ENCODE measurements at regions not wholly inside any gene's neighbourhood (a gene's known extent, or its start where the extent isn't known, plus 50 kb on each side); places are given as distances from the start of the nearest gene placed in this dataset.

DNA sequence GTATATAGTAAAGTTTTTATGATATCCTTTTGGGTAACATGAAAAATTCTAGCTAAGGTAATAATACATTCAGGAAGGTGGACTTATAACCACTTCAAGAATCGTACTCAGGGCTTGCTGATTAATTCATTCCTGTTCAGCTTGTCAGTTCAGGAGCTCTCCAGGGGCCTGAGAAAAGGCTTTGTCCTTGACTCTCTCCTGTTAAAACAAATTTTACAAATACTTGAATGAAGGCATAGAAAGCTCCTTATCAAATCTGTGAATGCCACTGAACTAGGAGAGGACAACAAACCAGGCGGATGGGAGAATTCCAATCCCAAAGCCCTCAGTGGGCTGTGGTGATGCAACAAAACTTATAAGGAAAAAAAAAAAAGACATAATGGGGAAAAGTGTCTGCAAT, 354.5 kb upstream of the ZMIZ1 start:
- H3K4me1 ChIP-seq (ENCODE audit: control insufficient read depth in 1 of 2, low read depth in 2 of 2): peaks cover 6 to 21% of the 10 kb centered on the region in 2 donors
- TF ChIP-seq, protein P1, sequence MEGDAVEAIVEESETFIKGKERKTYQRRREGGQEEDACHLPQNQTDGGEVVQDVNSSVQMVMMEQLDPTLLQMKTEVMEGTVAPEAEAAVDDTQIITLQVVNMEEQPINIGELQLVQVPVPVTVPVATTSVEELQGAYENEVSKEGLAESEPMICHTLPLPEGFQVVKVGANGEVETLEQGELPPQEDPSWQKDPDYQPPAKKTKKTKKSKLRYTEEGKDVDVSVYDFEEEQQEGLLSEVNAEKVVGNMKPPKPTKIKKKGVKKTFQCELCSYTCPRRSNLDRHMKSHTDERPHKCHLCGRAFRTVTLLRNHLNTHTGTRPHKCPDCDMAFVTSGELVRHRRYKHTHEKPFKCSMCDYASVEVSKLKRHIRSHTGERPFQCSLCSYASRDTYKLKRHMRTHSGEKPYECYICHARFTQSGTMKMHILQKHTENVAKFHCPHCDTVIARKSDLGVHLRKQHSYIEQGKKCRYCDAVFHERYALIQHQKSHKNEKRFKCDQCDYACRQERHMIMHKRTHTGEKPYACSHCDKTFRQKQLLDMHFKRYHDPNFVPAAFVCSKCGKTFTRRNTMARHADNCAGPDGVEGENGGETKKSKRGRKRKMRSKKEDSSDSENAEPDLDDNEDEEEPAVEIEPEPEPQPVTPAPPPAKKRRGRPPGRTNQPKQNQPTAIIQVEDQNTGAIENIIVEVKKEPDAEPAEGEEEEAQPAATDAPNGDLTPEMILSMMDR (IDR thresholded peaks at IDR 0.05): no peak
- no peak for ATAC-seq (ENCODE audit: insufficient number of reproducible peaks, low FRiP score, low read depth)

DNA sequence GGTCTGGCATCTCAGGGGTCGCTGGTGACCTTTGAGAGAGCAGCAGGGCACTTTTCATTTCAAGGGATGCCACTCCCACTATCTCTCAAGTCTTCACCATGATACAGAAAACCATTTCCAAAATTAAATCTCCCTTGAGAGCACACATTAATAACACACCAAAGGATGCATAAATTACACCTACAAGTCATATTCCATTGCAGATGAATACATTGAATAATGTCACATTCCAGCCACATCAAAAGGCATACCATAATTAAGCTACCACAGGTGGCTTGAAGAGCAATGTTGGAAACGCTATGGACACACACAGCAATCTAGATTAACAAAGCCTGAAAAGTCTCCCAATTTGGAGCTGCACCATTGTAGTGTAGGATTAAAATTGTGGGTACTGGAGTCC, 353.3 kb upstream of the ZMIZ1 start:
- Histone ChIP-seq H3K4me3 (no peak overlapping the region), H3K27me3 (replicated peaks; ENCODE audit: insufficient read depth) (no peaks in the 10 kb centered on the region), H3K27ac (no peak overlapping the region), H3K9me3 (no peaks in the 10 kb centered on the region), H3K36me3 (no peaks in the 10 kb centered on the region), H3K4me1 (ENCODE audit: control insufficient read depth in 1 of 2, low read depth in 2 of 2) (peaks cover 6 to 21% of the 10 kb centered on the region in 2 donors)
- ATAC-seq (ENCODE audit: insufficient number of reproducible peaks, low FRiP score, low read depth) (no peak), DNase-seq (ENCODE audit: low spot score) (no peak)
- TF ChIP-seq, protein P1 (IDR thresholded peaks at IDR 0.05): no peak

More for the DNA sequence above, 354.5 kb upstream of the ZMIZ1 start:
- no peak for DNase-seq (ENCODE audit: low spot score)
- Histone ChIP-seq H3K27ac (no peak overlapping the region), H3K4me3 (no peak overlapping the region), H3K27me3 (replicated peaks; ENCODE audit: insufficient read depth) (no peaks in the 10 kb centered on the region), H3K36me3 (no peaks in the 10 kb centered on the region), H3K9me3 (no peaks in the 10 kb centered on the region)

DNA sequence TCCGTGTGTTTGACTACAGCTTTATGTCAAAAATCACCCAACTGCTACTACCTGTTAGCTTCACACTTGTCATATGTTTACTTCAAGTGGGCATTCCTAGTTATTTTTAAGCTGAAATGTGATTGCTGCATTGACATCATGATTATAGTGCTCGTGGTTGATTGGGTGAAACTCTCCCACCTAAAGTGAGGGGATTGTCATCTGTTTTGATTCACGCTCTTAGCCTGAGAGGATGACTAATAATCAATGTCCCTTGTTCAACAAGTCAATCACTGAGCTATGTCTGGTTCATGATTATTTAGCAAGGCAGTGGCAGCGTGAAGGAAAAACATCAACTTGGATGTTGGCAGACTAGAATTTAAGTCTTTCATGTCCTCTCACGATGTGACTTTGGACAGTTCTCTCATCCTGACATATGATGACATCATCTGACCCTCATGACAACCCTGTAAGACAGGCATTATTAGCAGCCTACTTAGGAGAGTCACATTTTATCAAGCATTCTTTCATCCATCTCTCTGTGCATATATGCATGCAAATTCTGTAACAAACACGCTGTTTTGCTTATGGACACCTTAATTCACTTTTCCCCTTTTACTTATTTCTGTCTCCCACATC, 352.6 kb upstream of the ZMIZ1 start:
- Histone ChIP-seq H3K4me3 (no peak overlapping the region), H3K9me3 (no peaks in the 10 kb centered on the region), H3K27ac (no peak overlapping the region), H3K4me1 (ENCODE audit: control insufficient read depth in 1 of 2, low read depth in 2 of 2) (peaks cover 6 to 21% of the 10 kb centered on the region in 2 donors), H3K36me3 (no peaks in the 10 kb centered on the region), H3K27me3 (replicated peaks; ENCODE audit: insufficient read depth) (no peaks in the 10 kb centered on the region)
- TF ChIP-seq, protein P1 (IDR thresholded peaks at IDR 0.05): no peak
- DNase-seq (ENCODE audit: low spot score): no peak
- no peak for ATAC-seq (ENCODE audit: insufficient number of reproducible peaks, low FRiP score, low read depth)

DNA sequence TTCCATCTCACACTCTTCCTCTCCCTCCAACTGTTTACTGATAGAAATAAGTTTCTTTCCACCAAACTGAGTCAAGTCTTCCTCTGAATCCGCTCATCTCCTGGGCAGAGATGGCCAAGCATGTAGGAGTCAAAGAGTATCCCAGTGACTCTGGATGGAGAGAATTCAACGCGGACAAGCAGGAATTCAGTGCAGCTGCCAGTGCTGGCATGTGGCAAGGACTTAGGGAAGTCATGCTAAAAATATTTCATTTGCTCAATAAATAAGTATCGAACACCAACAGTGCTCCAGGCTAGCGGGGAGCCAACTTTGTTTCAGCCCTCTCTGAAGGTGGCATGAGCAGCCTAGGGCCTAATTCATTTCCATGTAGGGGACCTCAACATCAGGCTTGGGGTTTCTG, 351.6 kb upstream of the ZMIZ1 start:
- Histone ChIP-seq H3K27me3 (replicated peaks; ENCODE audit: insufficient read depth) (no peaks in the 10 kb centered on the region), H3K9me3 (no peaks in the 10 kb centered on the region), H3K4me1 (ENCODE audit: control insufficient read depth in 1 of 2, low read depth in 2 of 2) (peaks cover 6 to 21% of the 10 kb centered on the region in 2 donors), H3K36me3 (no peaks in the 10 kb centered on the region), H3K4me3 (no peak overlapping the region), H3K27ac (peak overlapping the region in 1 of 2 donors; percentile 3)
- ATAC-seq (ENCODE audit: insufficient number of reproducible peaks, low FRiP score, low read depth) (no peak), DNase-seq (ENCODE audit: low spot score) (no peak)
- TF ChIP-seq, protein P1 (IDR thresholded peaks at IDR 0.05): no peak

DNA sequence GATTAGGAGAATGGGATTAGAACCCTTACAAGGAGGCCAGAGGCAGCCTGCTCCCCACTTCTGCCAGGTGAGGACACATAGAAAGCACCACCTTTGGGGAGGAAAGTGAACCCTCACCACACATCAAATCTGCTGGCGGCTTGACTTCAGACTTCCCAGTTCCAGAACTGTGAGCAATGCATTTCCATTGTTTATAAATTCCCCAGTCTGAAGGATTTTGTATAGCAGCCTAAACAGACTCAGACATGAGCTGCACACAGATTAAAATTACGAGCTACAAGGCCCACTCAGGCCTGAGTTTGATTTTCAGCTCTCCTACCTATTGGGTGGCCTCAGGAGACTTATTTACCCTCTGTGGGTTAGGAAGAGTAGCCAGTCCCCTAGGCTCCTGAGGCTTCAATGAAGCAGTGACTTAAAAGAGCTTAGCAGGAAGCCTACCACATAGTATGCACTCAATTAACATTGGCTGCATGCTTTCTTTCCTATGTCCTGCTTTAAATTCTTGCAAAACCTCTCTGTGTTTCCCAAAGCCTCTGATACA, 350.7 kb upstream of the ZMIZ1 start:
- H3K36me3 ChIP-seq: no peaks in the 10 kb centered on the region
- H3K4me3 ChIP-seq: no peak overlapping the region
- TF ChIP-seq, protein P1 (IDR thresholded peaks at IDR 0.05): no peak
- H3K27me3 ChIP-seq (replicated peaks; ENCODE audit: insufficient read depth): no peaks in the 10 kb centered on the region
- no peak for ATAC-seq (ENCODE audit: insufficient number of reproducible peaks, low FRiP score, low read depth)
- H3K27ac ChIP-seq: no peak overlapping the region
- DNase-seq (ENCODE audit: low spot score): no peak
- H3K9me3 ChIP-seq: no peaks in the 10 kb centered on the region
- H3K4me1 ChIP-seq (ENCODE audit: control insufficient read depth in 1 of 2, low read depth in 2 of 2): peaks cover 6 to 21% of the 10 kb centered on the region in 2 donors

All from thoracic aorta (tissue), 2 donors.